ENCODE measurements at regions not wholly inside any gene's neighbourhood (a gene's known extent, or its start where the extent isn't known, plus 50 kb on each side); places are given as distances from the start of the nearest gene placed in this dataset.

DNA sequence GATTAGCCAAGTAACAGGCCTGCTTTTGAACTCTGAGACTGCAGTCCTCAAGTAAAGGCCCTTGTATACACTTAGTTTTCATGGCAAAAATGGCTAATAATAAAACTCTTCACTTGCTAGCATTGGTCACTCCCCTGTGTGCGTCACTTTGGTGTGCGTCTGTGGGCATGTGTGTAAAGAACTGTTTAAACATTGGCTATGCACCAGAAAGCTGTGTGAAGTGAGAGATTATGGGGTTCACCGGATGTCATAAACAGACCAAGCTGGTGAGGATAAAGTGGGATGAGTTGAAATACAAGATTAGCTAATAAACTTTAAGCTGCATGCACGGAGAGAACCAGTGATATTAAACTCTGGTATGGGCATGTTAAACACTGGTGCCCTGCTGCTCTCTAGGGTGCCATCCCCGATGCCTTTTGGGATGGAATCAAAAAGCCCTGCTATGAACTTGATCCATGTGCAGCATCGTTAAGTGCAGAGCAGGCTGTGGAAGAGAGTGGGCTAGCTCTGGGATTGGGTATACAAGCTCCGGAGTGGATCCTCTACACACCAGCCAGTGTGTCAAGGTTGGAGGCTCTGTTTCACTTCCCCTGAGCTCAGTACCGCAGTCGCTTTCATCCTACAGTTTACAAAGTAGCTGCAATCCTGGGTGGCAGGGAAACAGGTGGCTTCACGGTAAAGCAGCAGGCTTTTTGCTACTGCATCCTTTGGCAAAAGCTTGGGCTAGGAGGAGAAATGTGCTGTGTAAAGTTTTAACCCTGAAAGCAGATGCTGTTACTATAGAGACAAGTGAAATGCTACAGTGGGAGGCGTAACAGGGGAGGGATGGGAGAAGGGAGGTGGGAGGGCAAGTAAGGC is 108.3 kb upstream of the SLC4A4 start:
- H3K27me3 ChIP-seq (ENCODE audit: control insufficient read depth, insufficient read depth, low read length): no peaks in the 10 kb centered on the region
- no peak overlapping the region for H3K4me3 ChIP-seq (ENCODE audit: low read depth, low read length)
- CTCF ChIA-PET: interaction anchor here (0.6 to 5.0 kb wide), 22 partner anchors 10 to 485 kb away, joined by 3 to 35 read pairs (median 4); no protein-coding TSS in a partner anchor
- TF ChIP-seq CTCF (IDR thresholded peaks at IDR 0.05; ENCODE audit: insufficient read depth, low read depth, low read length): no peak
- POLR2A ChIA-PET: interaction anchor here (0.6 kb wide), 1 partner anchor 36 kb away, joined by 3 read pairs; no protein-coding TSS in a partner anchor
- DNase-seq (ENCODE audit: low read depth): no peak
- H3K36me3 ChIP-seq (ENCODE audit: control insufficient read depth, insufficient read depth, low read length): no peaks in the 10 kb centered on the region

- ChIA-PET POLR2A (interaction anchor here (0.6 kb wide), 1 partner anchor 35 kb away, joined by 3 read pairs; no protein-coding TSS in a partner anchor), CTCF (interaction anchor here (0.5 to 5.0 kb wide), 11 partner anchors 12 to 480 kb away, joined by 3 to 35 read pairs (median 4); no protein-coding TSS in a partner anchor)
- Histone ChIP-seq H3K36me3 (ENCODE audit: control insufficient read depth, insufficient read depth, low read length) (no peaks in the 10 kb centered on the region), H3K4me3 (ENCODE audit: low read depth, low read length) (no peak overlapping the region), H3K27me3 (ENCODE audit: control insufficient read depth, insufficient read depth, low read length) (no peaks in the 10 kb centered on the region)
- no peak for TF ChIP-seq CTCF (IDR thresholded peaks at IDR 0.05; ENCODE audit: insufficient read depth, low read depth, low read length)
- no peak for DNase-seq (ENCODE audit: low read depth)
Observed at GRCh38 chr4:71231129-71232055, 107.4 kb upstream of the SLC4A4 start.

DNA sequence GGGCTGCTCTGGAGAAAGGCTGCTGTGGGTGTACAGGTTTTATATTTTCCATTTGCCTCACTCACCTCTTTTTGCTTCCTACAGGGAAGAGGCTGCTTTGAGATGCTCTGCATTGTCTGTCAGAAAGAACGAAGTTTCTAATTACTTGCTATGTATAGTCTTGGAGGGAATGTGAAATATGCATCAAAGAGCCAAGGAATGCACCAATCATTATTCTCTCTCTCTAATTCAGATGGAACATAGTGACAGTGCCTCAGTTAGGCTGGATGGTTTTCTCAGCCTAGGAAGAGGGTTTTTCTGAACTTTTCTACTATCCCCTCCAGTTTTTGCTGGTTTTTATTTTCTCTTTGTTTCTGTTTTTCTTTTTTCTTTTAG is 106.8 kb upstream of the SLC4A4 start:
- POLR2A ChIA-PET: no interaction called here
- no peak for DNase-seq (ENCODE audit: low read depth)
- H3K4me3 ChIP-seq (ENCODE audit: low read depth, low read length): no peak overlapping the region
- CTCF ChIA-PET: interaction anchor here (0.5 to 5.0 kb wide), 2 partner anchors 214 to 480 kb away, joined by 3 to 35 read pairs; no protein-coding TSS in a partner anchor
- TF ChIP-seq CTCF (IDR thresholded peaks at IDR 0.05; ENCODE audit: insufficient read depth, low read depth, low read length): no peak
- no peaks in the 10 kb centered on the region for H3K27me3 ChIP-seq (ENCODE audit: control insufficient read depth, insufficient read depth, low read length)
- H3K36me3 ChIP-seq (ENCODE audit: control insufficient read depth, insufficient read depth, low read length): no peaks in the 10 kb centered on the region

DNA sequence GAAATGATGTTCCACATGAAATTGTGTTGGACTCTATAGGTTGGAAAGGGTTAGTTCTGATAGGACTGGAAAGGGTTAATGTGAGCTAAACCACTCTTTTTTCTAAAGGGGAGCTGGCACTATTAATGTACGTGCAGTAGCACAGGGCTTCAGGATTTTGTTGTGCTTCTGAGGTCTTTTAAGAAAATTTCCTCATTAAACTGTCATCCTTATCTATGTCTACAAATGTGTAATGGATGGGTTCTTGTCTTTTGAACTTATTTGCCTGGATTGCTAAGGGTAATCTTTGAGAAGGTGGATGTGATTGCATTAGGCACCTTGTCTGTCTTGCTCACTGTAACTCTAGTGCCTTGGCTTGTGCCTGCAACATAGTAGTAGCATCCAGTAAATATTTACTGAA is 106.0 kb upstream of the SLC4A4 start:
- no peak for TF ChIP-seq CTCF (IDR thresholded peaks at IDR 0.05; ENCODE audit: insufficient read depth, low read depth, low read length)
- ChIA-PET POLR2A (no interaction called here), CTCF (interaction anchor here (5.0 kb wide), 1 partner anchor 479 kb away, joined by 35 read pairs; no protein-coding TSS in a partner anchor)
- Histone ChIP-seq H3K4me3 (ENCODE audit: low read depth, low read length) (no peak overlapping the region), H3K27me3 (ENCODE audit: control insufficient read depth, insufficient read depth, low read length) (no peaks in the 10 kb centered on the region), H3K36me3 (ENCODE audit: control insufficient read depth, insufficient read depth, low read length) (no peaks in the 10 kb centered on the region)
- DNase-seq (ENCODE audit: low read depth): no peak

All from BJ (cell line).